WTC11 (cell line): ENCODE measurements at regions not wholly inside any gene's neighbourhood (a gene's known extent, or its start where the extent isn't known, plus 50 kb on each side); places are given as distances from the start of the nearest gene placed in this dataset.
"Not testable (repeated sequence)": the region's sequence is repeated elsewhere in the genome, so short reads cannot be mapped to it uniquely, and the experiment has no call there.

Experiments used
- ATAC-seq: fragments of 200-7000 bp; cut with Tn5 transposase; 2 replicates; pipeline ENCODE4 v1.10.0; 2021; ENCODE audit warnings: mild to moderate bottlenecking, moderate library complexity
- CTCF ChIA-PET: fragments of 300-600 bp; sonication (Branson Sonifier 250); formaldehyde crosslinking; loops from one replicate; lab custom pipeline; 2021; ENCODE audit warnings: antibody characterized with exemption; lab: Charles Lee
- POLR2A ChIA-PET: fragments of 350-600 bp; sonication (Branson Sonifier 250); formaldehyde crosslinking; loops from one replicate; lab custom pipeline; 2021; ENCODE audit warnings: antibody characterized with exemption; lab: Charles Lee
- DNase-seq: peaks from one replicate; pipeline ENCODE4 v3.0.0; 2021; ENCODE audit warnings: low spot score
- H3K27ac Mint-ChIP-seq: 2 replicates; pipeline ENCODE4 v1.8.0; 2021; ENCODE audit warnings: mixed read lengths
- H3K27me3 Mint-ChIP-seq: 2 replicates; pipeline ENCODE4 v1.8.0; 2021; ENCODE audit warnings: low read depth, mild to moderate bottlenecking, moderate library complexity, mixed read lengths
- H3K36me3 Mint-ChIP-seq: 2 replicates; pipeline ENCODE4 v1.8.0; 2021; ENCODE audit warnings: mixed read lengths
- H3K4me1 Mint-ChIP-seq: 2 replicates; pipeline ENCODE4 v1.8.0; 2022; ENCODE audit warnings: mixed read lengths
- H3K4me3 Mint-ChIP-seq: 2 replicates; pipeline ENCODE4 v1.8.0; 2021; ENCODE audit warnings: mild to moderate bottlenecking, moderate library complexity, mixed read lengths
- H3K9me3 Mint-ChIP-seq: 2 replicates; pipeline ENCODE4 v1.8.0; 2021; ENCODE audit warnings: mixed read lengths
- CDX4 ChIP-seq: fragments of 250-450 bp; sonication (Bioruptor Pico); IDR thresholded peaks from 2 replicates; pipeline ENCODE4 v1.9.0; 2021; ENCODE audit warnings: moderate library complexity, mild to moderate bottlenecking, inconsistent platforms, borderline replicate concordance
- GTF2I ChIP-seq: fragments of 250-450 bp; sonication (Bioruptor Pico); conservative IDR thresholded peaks from 2 replicates; pipeline ENCODE4 v1.4.0; 2021; ENCODE audit warnings: mild to moderate bottlenecking
- NFE2L1 ChIP-seq: sonication (generic); formaldehyde crosslinking; IDR thresholded peaks from 2 replicates; pipeline ENCODE4 v1.8.1; 2023; ENCODE audit warnings: missing genetic modification reagents
- PRDM15 ChIP-seq: sonication (generic); formaldehyde crosslinking; IDR thresholded peaks from 2 replicates; pipeline ENCODE4 v1.8.0; 2022; ENCODE audit warnings: missing genetic modification reagents
- PREB ChIP-seq: sonication (generic); formaldehyde crosslinking; IDR thresholded peaks from 2 replicates; pipeline ENCODE4 v1.8.1; 2022; ENCODE audit warnings: mild to moderate bottlenecking, missing genetic modification reagents, moderate library complexity, borderline replicate concordance
- TEAD1 ChIP-seq: sonication (generic); formaldehyde crosslinking; IDR thresholded peaks from 2 replicates; pipeline ENCODE4 v1.8.0; 2022; ENCODE audit warnings: mild to moderate bottlenecking, missing genetic modification reagents
- TEAD4 ChIP-seq: sonication (generic); formaldehyde crosslinking; IDR thresholded peaks from 2 replicates; pipeline ENCODE4 v1.8.0; 2022; ENCODE audit warnings: mild to moderate bottlenecking, missing genetic modification reagents
- USF1 ChIP-seq: sonication (generic); formaldehyde crosslinking; IDR thresholded peaks from 2 replicates; pipeline ENCODE4 v1.8.0; 2022; ENCODE audit warnings: mild to moderate bottlenecking, missing genetic modification reagents
- ZBTB43 ChIP-seq: sonication (generic); formaldehyde crosslinking; IDR thresholded peaks from 2 replicates; pipeline ENCODE4 v1.8.1; 2023; ENCODE audit warnings: mild to moderate bottlenecking, missing genetic modification reagents
- ZNF232 ChIP-seq: sonication (generic); formaldehyde crosslinking; IDR thresholded peaks from 2 replicates; pipeline ENCODE4 v1.8.0; 2022; ENCODE audit warnings: mild to moderate bottlenecking, missing genetic modification reagents
- ZNF317 ChIP-seq: sonication (generic); formaldehyde crosslinking; IDR thresholded peaks from 2 replicates; pipeline ENCODE4 v1.8.1; 2023; ENCODE audit warnings: low read depth, mild to moderate bottlenecking, moderate library complexity, missing genetic modification reagents, borderline replicate concordance
- ZNF416 ChIP-seq: fragments of 250-450 bp; sonication (Bioruptor Pico); IDR thresholded peaks from 2 replicates; pipeline ENCODE4 v1.9.0; 2021; ENCODE audit warnings: mild to moderate bottlenecking, inconsistent platforms
- ZNF425 ChIP-seq: fragments of 250-450 bp; sonication (Bioruptor Pico); conservative IDR thresholded peaks from 2 replicates; pipeline ENCODE4 v1.9.0; 2021; ENCODE audit warnings: mild to moderate bottlenecking

GRCh38 chr12:96106137-96106536 lies 70.8 kb upstream of the LTA4H start (continued):
- TF ChIP-seq NFE2L1 (CRISPR knock-in tag), result no peak
- no peak for TF ChIP-seq TEAD4 (CRISPR knock-in tag)
- TF ChIP-seq, all 79 proteins: peak for 0

GRCh38 chr12:96107236-96107635 lies 71.8 kb upstream of the LTA4H start:
- no peaks in the 10 kb centered on the region; the same call in 1 of the 2 replicates for H3K27me3 Mint-ChIP-seq
- DNase-seq, result no peak
- ChIA-PET POLR2A (no interaction called here), CTCF (no interaction called here)
- TF ChIP-seq ZNF416 (CRISPR knock-in tag) (no peak), PREB (no peak), GTF2I (no peak), PRDM15 (CRISPR knock-in tag) (no peak)
- no peak; the same call in 1 of the 2 replicates for ATAC-seq
- H3K9me3 Mint-ChIP-seq, result peaks cover 8% of the 10 kb centered on the region; the same call in 1 of the 2 replicates
- H3K27ac Mint-ChIP-seq, result no peak overlapping the region
- no peaks in the 10 kb centered on the region for H3K36me3 Mint-ChIP-seq
- H3K4me3 Mint-ChIP-seq, result no peak overlapping the region
- H3K4me1 Mint-ChIP-seq, result peaks cover 11% of the 10 kb centered on the region

GRCh38 chr12:96108321-96108720 lies 72.9 kb upstream of the LTA4H start:
- Mint-ChIP-seq H3K9me3 (peaks cover 8% of the 10 kb centered on the region; the same call in 1 of the 2 replicates), H3K4me3 (no peak overlapping the region), H3K27ac (no peak overlapping the region), H3K36me3 (no peaks in the 10 kb centered on the region), H3K4me1 (peaks cover 11% of the 10 kb centered on the region), H3K27me3 (no peaks in the 10 kb centered on the region; the same call in 1 of the 2 replicates)
- ATAC-seq (peak; percentile 74), DNase-seq (no peak)
- no peak for TF ChIP-seq ZNF232 (CRISPR knock-in tag)
- no peak for TF ChIP-seq TEAD1 (CRISPR knock-in tag)
- TF ChIP-seq USF1 (CRISPR knock-in tag), result no peak
- TF ChIP-seq ZNF425, result no peak
- no peak for TF ChIP-seq GTF2I
- TF ChIP-seq CDX4 (CRISPR knock-in tag), result no peak
- no peak for TF ChIP-seq ZBTB43
- no peak for TF ChIP-seq ZNF317 (CRISPR knock-in tag)
- CTCF ChIA-PET, result no interaction called here
- POLR2A ChIA-PET, result no interaction called here

GRCh38 chr12:96108941-96109340 lies 73.6 kb upstream of the LTA4H start:
- CTCF ChIA-PET, result interaction anchor here (0.9 kb wide), 1 partner anchor 17 kb away, joined by 3 read pairs; no protein-coding TSS in a partner anchor
- H3K27me3 Mint-ChIP-seq, DNase-seq, ATAC-seq, H3K36me3 Mint-ChIP-seq, POLR2A ChIA-PET, H3K4me3 Mint-ChIP-seq, H3K27ac Mint-ChIP-seq, H3K9me3 Mint-ChIP-seq: not testable (repeated sequence)
- H3K4me1 Mint-ChIP-seq, result peaks cover 11% of the 10 kb centered on the region
